HG03097 (cell line): ENCODE measurements at regions not wholly inside any gene's neighbourhood (a gene's known extent, or its start where the extent isn't known, plus 50 kb on each side); places are given as distances from the start of the nearest gene placed in this dataset.
"Not testable (repeated sequence)": the region's sequence is repeated elsewhere in the genome, so short reads cannot be mapped to it uniquely, and the experiment has no call there.

ENCODE experiments used
- ATAC-seq: cut with Tn5 transposase; IDR thresholded peaks from one replicate; pipeline ENCODE4 v1.9.1; 2021; ENCODE audit not compliant: unreplicated experiment, low FRiP score

- no peak for ATAC-seq
Measured at GRCh38 chr1:219560856-219561255, 52.0 kb downstream of the ZC3H11B start.

- ATAC-seq, result no peak
Measured at GRCh38 chr1:219559899-219560298, 53.0 kb downstream of the ZC3H11B start.

DNA sequence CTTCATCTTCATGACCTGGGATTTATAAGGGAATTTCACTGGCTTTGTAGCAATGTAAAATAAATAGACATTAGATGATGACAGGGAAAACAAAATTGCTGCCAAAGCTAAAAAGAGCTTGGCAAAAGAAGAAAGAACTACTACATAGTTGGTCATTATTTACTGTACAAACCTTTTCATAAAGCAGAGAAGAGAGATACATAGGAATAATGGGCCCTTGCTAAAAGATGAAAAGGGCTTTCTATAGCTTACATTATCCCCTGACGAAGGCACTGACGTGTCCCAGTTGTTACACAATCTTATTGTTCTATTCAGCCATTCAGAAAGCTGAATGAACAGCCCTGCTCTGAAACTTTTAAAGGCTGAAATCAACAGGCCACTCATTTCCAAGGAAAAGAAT, 57.1 kb downstream of the ZC3H11B start:
- ATAC-seq, result no peak

- ATAC-seq, result no peak
Measured at GRCh38 chr1:219555031-219555692, 57.7 kb downstream of the ZC3H11B start.

DNA sequence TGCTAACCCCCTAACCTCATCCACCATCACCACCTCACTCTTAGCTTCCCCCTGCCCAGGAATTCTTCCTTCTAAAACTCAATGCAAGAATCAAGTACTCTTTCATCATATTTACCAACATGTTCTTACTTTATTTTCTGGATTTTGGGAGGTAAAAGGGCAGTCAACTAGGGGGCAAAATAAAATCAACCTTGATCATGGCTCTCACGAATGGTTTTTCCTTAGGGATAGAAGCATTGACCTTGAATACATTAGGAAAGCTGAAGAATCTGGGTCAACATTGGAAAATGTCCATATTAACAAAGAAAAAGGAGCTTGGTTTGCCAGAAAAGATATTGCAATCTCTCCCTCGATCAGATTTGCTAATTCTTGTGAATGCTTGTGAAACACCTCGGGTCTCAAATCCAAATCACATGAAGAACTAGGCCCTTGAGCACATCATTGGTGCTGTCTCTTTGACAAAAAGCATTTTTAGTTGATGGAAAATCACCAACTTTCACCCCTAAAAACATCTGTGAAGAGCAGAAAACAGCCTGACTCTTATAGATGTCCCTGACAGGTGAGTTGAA, 58.9 kb downstream of the ZC3H11B start:
- no peak for ATAC-seq

DNA sequence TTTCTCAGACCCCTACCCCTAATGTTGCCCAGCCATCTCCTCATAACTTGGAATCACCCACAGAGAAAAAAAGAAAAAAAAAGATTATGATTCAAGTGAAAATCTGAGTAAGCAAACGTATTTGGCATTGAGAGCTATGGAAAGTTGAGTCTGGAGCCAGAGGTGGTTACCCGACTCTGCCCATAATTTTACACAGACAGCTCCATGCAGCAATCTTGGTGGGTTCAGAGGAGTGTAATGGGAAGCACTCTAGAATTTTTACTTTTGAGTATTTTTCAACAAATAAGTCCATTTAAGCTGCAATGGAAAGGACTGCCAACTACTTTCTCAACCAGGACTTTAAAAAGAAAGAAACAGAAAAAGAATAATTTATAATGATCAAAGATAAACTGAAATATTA, 62.7 kb downstream of the ZC3H11B start:
- ATAC-seq, result no peak

GRCh38 chr1:219549215-219549614, 63.7 kb downstream of the ZC3H11B start:
- no peak for ATAC-seq

DNA sequence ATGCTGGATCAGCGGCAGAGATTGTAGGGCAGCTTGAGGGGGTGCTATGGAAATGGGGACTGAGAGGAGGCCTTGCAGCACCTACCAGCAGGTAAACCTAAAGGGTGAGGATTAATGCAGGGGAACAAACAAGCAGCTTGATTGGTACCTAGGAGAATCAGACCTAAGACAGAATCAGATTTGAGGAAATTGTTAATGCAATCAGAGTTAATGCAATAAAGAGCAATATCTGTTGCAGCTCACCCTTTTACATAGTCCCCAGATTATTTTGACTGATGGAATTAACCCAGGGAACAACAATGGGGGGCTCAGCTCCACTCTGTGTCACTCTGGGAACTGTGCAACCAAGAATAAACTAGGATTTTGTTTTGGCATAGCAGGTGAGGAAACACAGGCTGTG, 64.5 kb downstream of the ZC3H11B start:
- no peak for ATAC-seq

GRCh38 chr1:219545756-219546155, 67.1 kb downstream of the ZC3H11B start:
- ATAC-seq, result not testable (repeated sequence)

- no peak for ATAC-seq
Measured at GRCh38 chr1:219544163-219544846, 68.6 kb downstream of the ZC3H11B start.

DNA sequence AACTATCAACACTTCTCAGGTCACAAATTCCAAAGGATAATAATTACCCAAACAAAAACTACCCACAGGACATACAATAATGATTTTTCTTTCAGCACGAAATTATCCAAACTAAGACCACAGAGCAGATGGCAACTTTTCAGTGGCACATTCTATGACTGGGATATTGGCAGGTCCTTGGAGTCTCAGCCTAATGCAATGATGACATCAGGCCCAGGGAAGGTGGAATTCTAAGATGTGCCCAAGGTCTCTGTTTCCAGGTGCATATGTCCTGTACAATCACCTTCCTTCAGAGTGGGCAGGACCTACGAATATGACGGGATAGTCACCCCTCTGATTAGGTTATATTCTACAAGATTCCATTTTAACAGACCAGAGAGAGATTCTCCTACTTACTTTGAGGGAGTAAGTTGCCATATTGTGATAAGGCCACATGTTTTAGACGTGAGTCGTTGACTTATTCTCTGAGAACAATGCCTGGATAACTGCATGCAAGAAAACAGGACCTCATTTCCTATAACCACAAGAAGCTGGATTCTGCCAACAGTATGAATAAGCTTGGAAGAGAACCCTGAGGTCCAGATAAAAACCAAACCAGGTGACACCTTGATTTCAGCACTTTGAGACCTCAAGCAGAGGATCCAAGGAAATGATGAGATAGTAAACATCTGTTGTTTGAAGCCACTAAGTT, 69.9 kb downstream of the ZC3H11B start:
- ATAC-seq, result no peak

GRCh38 chr1:219541946-219542345, 71.0 kb downstream of the ZC3H11B start:
- ATAC-seq, result no peak

DNA sequence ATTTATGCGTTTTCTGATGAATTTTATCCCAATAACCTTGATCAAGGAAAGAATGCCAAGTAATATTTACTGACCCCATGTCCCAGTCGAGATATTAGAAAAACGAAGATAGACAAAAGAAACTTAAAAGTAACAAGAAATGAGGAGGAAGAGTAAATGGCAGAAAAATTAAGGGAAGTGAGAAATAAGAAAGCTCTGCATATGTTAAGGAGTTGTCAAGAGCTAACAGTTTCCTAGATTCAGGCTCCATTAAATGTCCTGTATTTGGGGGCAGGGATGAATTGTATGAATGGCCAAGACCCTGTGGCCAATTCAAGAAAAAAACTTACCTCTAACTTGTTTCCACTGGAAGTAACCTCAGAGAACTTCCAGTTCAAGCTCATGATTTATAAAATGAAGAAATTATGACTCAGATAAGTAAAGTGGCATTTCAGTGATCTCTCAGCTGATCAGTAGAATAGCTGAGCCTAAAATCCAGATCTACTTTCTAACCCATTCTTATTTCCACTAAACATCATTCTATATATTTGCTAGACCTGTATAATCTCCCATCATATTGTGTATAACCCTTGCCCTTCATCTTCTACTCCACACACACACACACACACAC, 73.2 kb downstream of the ZC3H11B start:
- ATAC-seq, result no peak

DNA sequence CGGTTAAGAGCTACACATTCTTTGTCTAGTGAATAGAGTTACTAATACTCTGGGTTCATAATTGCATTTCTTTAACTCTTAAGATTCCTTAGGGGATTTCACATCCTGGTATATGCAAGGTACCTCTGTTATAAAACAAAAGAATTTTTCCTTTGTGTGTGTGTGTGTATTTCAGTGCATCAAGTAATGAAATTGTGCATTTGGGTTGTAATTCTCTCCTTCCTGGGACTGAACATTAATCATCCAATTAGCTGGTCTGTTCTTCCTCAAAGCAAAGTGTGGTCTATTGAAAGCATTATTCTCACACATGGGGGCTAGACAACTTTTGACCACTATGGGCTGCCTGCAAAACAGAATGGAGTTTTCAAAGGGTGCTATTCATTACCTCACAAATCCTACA, 74.0 kb downstream of the ZC3H11B start:
- ATAC-seq, result no peak

DNA sequence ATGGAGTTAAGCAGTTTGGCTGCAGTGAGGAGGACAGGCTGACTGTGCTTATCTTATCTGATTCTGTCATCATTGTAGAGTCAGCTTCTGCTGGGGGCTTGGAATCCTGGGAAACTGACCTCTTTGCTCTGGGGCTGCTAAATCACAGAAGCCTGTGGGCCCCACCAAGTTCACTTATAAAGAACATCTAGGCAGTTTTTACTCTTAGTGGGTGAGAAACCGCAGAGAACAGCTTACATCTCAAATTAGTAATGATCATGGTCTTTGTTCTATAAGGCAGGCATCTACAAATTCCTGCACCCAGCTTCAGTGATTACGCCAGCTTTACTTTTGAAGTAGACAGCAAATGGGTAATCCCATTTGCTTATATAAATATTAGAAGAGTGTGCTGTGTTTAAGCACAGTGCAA, 75.7 kb downstream of the ZC3H11B start:
- no peak for ATAC-seq

DNA sequence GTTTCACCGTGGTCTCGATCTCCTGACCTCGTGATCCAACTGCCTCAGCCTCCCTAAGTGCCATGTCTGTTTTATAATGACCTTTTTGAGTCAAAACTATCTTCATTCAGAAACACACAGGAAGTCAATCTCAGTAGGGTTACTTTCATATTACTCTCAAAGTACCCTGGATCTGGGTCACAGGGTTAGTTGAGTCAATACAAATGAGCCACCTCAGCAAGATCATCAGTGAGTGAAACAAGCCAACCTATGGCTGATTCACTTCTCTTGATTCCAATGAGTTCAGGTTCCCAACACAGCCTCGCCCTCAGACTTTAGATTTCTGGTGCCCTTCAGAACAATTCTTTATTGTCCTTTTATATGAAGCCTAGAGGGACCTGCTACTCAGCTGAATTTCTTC, 76.9 kb downstream of the ZC3H11B start:
- no peak for ATAC-seq

DNA sequence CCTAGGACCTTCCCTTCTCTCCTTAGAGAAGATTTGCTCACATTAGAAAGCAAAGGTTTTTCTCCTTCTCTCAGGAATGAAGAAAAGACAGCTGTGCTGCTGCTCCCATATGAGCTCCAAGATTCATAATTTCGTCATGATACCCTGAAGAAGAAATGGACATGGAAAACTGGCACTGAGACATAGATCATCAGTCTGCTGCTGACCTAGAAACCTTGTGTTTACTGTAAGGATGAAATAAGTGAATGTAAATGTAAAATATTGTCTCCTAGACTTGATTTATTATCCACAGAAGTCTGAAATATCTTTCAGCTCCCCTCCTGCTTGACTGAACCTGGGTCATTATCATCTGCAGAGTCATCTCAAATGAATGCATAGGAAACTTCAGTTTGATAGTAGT, 77.9 kb downstream of the ZC3H11B start:
- no peak for ATAC-seq

DNA sequence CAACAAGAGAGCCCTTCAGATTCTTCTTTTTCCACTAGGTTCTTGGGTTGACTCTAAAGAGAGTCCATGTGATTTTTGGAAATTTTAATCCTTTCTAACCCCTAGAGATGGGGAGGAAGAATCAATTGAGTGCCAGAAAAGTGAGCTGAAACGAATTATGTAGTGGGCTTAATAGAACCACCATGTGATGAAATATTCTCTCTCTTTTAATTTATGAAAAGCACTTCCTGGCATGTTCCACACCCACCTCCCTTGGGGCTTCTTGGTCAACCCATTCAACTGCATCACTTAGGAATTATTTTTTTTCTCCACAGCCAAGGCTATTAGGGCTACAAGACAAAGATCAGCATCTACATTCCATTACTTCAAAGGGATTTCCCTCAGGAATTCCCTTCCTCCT, 79.6 kb downstream of the ZC3H11B start:
- ATAC-seq, result no peak

DNA sequence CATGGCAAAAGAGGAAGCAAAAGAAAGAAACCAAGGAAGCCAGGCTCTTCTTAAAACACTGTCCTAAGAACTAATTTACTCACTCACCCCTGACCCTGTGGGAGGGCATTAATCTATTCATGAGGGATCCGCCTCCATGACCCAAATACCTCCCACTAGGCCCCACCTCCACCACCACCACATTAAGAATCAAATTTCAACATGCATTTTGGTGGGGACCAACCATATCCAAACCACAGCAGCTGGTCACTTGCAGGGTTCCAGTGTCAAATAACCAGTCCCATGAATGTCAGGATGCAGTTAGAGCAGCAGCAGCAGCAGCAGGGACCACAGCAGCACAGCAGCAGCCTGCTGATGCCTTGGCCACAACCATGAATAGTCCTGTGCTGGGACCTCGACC, 83.8 kb downstream of the ZC3H11B start:
- no peak for ATAC-seq

- ATAC-seq, result no peak
Measured at GRCh38 chr1:219528633-219529032, 84.3 kb downstream of the ZC3H11B start.

- ATAC-seq, result no peak
Measured at GRCh38 chr1:219527994-219528393, 84.9 kb downstream of the ZC3H11B start.
